ENCODE measurements at regions not wholly inside any gene's neighbourhood (a gene's known extent, or its start where the extent isn't known, plus 50 kb on each side); places are given as distances from the start of the nearest gene placed in this dataset.

- no peak for DNase-seq (ENCODE audit: low read depth in 3 of 3)
These were observed 147.7 kb upstream of the GLI2 start for GRCh38 chr2:120587997-120588336.

- DNase-seq (ENCODE audit: low read depth in 3 of 3) = no peak
These were observed 145.7 kb upstream of the GLI2 start for GRCh38 chr2:120589771-120590608.

GRCh38 chr2:120590841-120591240 lies 144.8 kb upstream of the GLI2 start:
- DNase-seq (ENCODE audit: low read depth in 3 of 3) = no peak

GRCh38 chr2:120591572-120591971 lies 144.1 kb upstream of the GLI2 start:
- DNase-seq (ENCODE audit: low read depth in 3 of 3) = no peak

- no peak for DNase-seq (ENCODE audit: low read depth in 3 of 3)
These were observed 143.6 kb upstream of the GLI2 start for GRCh38 chr2:120592084-120592483.

- DNase-seq (ENCODE audit: low read depth in 3 of 3) = no peak
These were observed 141.6 kb upstream of the GLI2 start for GRCh38 chr2:120593921-120594686.

GRCh38 chr2:120594856-120595685 lies 140.6 kb upstream of the GLI2 start:
- no peak for DNase-seq (ENCODE audit: low read depth in 3 of 3)

GRCh38 chr2:120595739-120596138 lies 139.9 kb upstream of the GLI2 start:
- DNase-seq (ENCODE audit: low read depth in 3 of 3) = no peak

GRCh38 chr2:120596191-120596811 lies 139.4 kb upstream of the GLI2 start:
- DNase-seq (ENCODE audit: low read depth in 3 of 3) = no peak

GRCh38 chr2:120596990-120597594 lies 138.6 kb upstream of the GLI2 start:
- DNase-seq (ENCODE audit: low read depth in 3 of 3) = no peak

GRCh38 chr2:120597595-120598193 lies 138.0 kb upstream of the GLI2 start:
- no peak for DNase-seq (ENCODE audit: low read depth in 3 of 3)

- no peak for DNase-seq (ENCODE audit: low read depth in 3 of 3)
These were observed 137.3 kb upstream of the GLI2 start for GRCh38 chr2:120598416-120598815.

GRCh38 chr2:120599072-120599471 lies 136.6 kb upstream of the GLI2 start:
- no peak for DNase-seq (ENCODE audit: low read depth in 3 of 3)

GRCh38 chr2:120599656-120600055 lies 136.0 kb upstream of the GLI2 start:
- no peak for DNase-seq (ENCODE audit: low read depth in 3 of 3)

- no peak for DNase-seq (ENCODE audit: low read depth in 3 of 3)
These were observed 135.3 kb upstream of the GLI2 start for GRCh38 chr2:120600335-120600734.

GRCh38 chr2:120600786-120601185 lies 134.9 kb upstream of the GLI2 start:
- DNase-seq (ENCODE audit: low read depth in 3 of 3) = no peak

GRCh38 chr2:120601566-120601965 lies 134.1 kb upstream of the GLI2 start:
- DNase-seq (ENCODE audit: low read depth in 3 of 3) = no peak

- DNase-seq (ENCODE audit: low read depth in 3 of 3) = no peak
These were observed 133.4 kb upstream of the GLI2 start for GRCh38 chr2:120602251-120602650.

- DNase-seq (ENCODE audit: low read depth in 3 of 3) = no peak
These were observed 130.9 kb upstream of the GLI2 start for GRCh38 chr2:120604767-120605166.

GRCh38 chr2:120605231-120605935 lies 130.3 kb upstream of the GLI2 start:
- no peak for DNase-seq (ENCODE audit: low read depth in 3 of 3)
